Spleen (tissue), 11 donors: ENCODE measurements at regions not wholly inside any gene's neighbourhood (a gene's known extent, or its start where the extent isn't known, plus 50 kb on each side); places are given as distances from the start of the nearest gene placed in this dataset.

Experiments
- DNase-seq: peaks from one replicate; pipeline ENCODE4 v3.0.0-alpha.2; 2020
- H3K27ac ChIP-seq, 8 donors: fragments of 200-600 bp; sonication (generic) in 7 of 8; 1 replicate in 4 of 8; 2 replicates in 4 of 8; pipeline versions ENCODE4 v1.5.0 to v1.8.0; 2016 to 2021; ENCODE audit warnings: inconsistent platforms in 4 of 8, mild to moderate bottlenecking in 4 of 8, moderate library complexity in 1 of 8
- H3K27me3 ChIP-seq, 7 donors: fragments of 200-600 bp; sonication (generic) in 6 of 7; replicated peaks in 1 of 7; 1 replicate in 4 of 7; 2 replicates in 3 of 7; pipeline versions ENCODE4 v1.5.0 to v1.8.0; 2016 to 2021; ENCODE audit warnings: inconsistent platforms in 3 of 7, mild to moderate bottlenecking in 1 of 7
- H3K36me3 ChIP-seq, 6 donors: fragments of 200-600 bp; sonication (generic) in 5 of 6; 1 replicate in 4 of 6; 2 replicates in 2 of 6; pipeline versions ENCODE4 v1.5.0 to v1.8.0; 2016 to 2021; ENCODE audit warnings: inconsistent platforms in 2 of 6
- H3K4me1 ChIP-seq, 6 donors: fragments of 200-600 bp; sonication (generic) in 5 of 6; 1 replicate in 3 of 6; 2 replicates in 3 of 6; pipeline versions ENCODE4 v1.5.0 to v1.8.0; 2016 to 2021; ENCODE audit warnings: inconsistent platforms in 3 of 6
- H3K4me3 ChIP-seq, 8 donors: fragments of 200-600 bp; sonication (generic) in 7 of 8; 1 replicate in 4 of 8; 2 replicates in 4 of 8; pipeline versions ENCODE4 v1.5.0 to v1.8.0; 2016 to 2021; ENCODE audit warnings: inconsistent platforms in 4 of 8, mild to moderate bottlenecking in 4 of 8, moderate library complexity in 2 of 8
- H3K9me3 ChIP-seq, 8 donors: fragments of 200-600 bp; sonication (generic) in 7 of 8; 1 replicate in 4 of 8; 2 replicates in 4 of 8; pipeline versions ENCODE4 v1.5.0 to v1.8.0; 2016 to 2021; ENCODE audit warnings: inconsistent platforms in 4 of 8
- CTCF ChIP-seq, 11 experiments: fragments of 200-600 bp in 7 of 11; fragments of 450-650 bp in 4 of 11; sonication (generic) in 4 of 11; IDR thresholded peaks in 8 of 11; conservative IDR thresholded peaks in 3 of 11; 1 replicate in 7 of 11; 2 replicates in 4 of 11; pipeline versions ENCODE4 v1.4.0 to v1.8.0; 2016 to 2021; ENCODE audit warnings: antibody characterized with exemption in 11 of 11, inconsistent platforms in 4 of 11, mild to moderate bottlenecking in 1 of 11
- POLR2A ChIP-seq, 3 donors: fragments of 450-650 bp; IDR thresholded peaks; one replicate each; pipeline ENCODE4 v1.5.1; 2017; ENCODE audit warnings: antibody characterized with exemption in 3 of 3, mild to moderate bottlenecking in 1 of 3
- POLR2AphosphoS5 ChIP-seq, 3 donors: sonication (generic); formaldehyde crosslinking; IDR thresholded peaks; one replicate each; pipeline ENCODE4 v1.5.1; 2017; ENCODE audit warnings: antibody characterized with exemption in 3 of 3
- WGBS, 5 donors: extraction: QIAGEN DNeasy Blood & Tissue Kit in 3 of 5; methylation state at CpG; one replicate each; pipeline versions ENCODE4 v1.1.5 to v1.1.7; 2013 to 2018; 5-methylcytosine and 5-hydroxymethylcytosine counted together
- intact Hi-C: fragments of 100-400 bp; cut with DNase I; formaldehyde crosslinking; loops from one replicate; pipeline ENCODE4 v1.15.0; 2023; ENCODE audit warnings: low total_unique reads
- donor health status: healthy with polysubstance abuse.
- donor health status: DM: no; HTN: no; CAD: no; lungs with moderate emphysema.
- donor health status: DM: no; HTN: no; CAD: no.
- donor health status: Bipolar disorder and iron deficiency.
- donor health status: healthy.
- donor health status: DM: no; HTN: no; CAD: no.
- donor health status: DM: yes; HTN: yes; CAD: no.

GRCh38 chr13:106029676-106030290, 505.7 kb downstream of the EFNB2 start:
- DNase-seq = no peak
- 66 to 83% (median 73%) methylated on average over 7 of the region's 7 CpGs for WGBS, 5 donors

DNA sequence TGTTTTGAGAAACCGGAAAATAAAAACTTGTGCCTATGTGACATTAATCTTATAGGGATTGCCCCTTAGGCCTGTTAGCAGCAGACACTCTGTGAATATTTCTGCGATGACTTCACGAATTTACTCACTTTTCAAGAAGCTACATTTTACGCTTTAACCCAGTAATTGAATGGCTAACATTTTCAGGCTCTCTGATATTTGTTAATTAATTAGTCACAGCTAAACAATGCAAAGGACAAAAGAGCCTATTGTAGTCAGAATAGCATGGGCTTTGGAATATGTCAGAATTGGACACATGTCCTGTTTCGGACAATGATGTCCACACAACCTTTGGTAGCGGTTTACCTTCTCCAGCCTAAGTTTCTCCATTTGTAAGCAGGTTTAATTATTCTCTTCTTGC, 506.6 kb downstream of the EFNB2 start:
- 79 to 92% (median 92%) methylated on average over 6 of the region's 6 CpGs for WGBS, 5 donors
- H3K4me1 ChIP-seq = no peaks in the 10 kb centered on the region
- TF ChIP-seq CTCF (IDR thresholded peaks at IDR 0.05 in 8 of 11, conservative IDR thresholded peaks at IDR 0.05 in 3 of 11) (no peak), POLR2AphosphoS5 (IDR thresholded peaks at IDR 0.05) (no peak), POLR2A (IDR thresholded peaks at IDR 0.05) (no peak)

More at GRCh38 chr13:106029676-106030290, 505.7 kb downstream of the EFNB2 start:
- no peak overlapping the region for H3K27ac ChIP-seq
- TF ChIP-seq POLR2A (IDR thresholded peaks at IDR 0.05) (no peak), POLR2AphosphoS5 (IDR thresholded peaks at IDR 0.05) (no peak), CTCF (IDR thresholded peaks at IDR 0.05 in 8 of 11, conservative IDR thresholded peaks at IDR 0.05 in 3 of 11) (no peak)
- intact Hi-C loops = no loop called here
- H3K36me3 ChIP-seq = no peaks in the 10 kb centered on the region
- no peaks in the 10 kb centered on the region for H3K9me3 ChIP-seq
- H3K4me3 ChIP-seq = no peak overlapping the region
- H3K27me3 ChIP-seq = no peaks in the 10 kb centered on the region
- H3K4me1 ChIP-seq = no peaks in the 10 kb centered on the region

GRCh38 chr13:106011600-106011999, 523.9 kb downstream of the EFNB2 start:
- no peak overlapping the region for H3K4me3 ChIP-seq
- TF ChIP-seq POLR2AphosphoS5 (IDR thresholded peaks at IDR 0.05) (no peak), POLR2A (IDR thresholded peaks at IDR 0.05) (no peak), CTCF (IDR thresholded peaks at IDR 0.05 in 8 of 11, conservative IDR thresholded peaks at IDR 0.05 in 3 of 11) (no peak)
- no peak overlapping the region for H3K27ac ChIP-seq
- H3K9me3 ChIP-seq = peaks cover 0 to 7% (median 0%) of the 10 kb centered on the region in 8 donors
- no peak for DNase-seq
- H3K27me3 ChIP-seq = no peaks in the 10 kb centered on the region
- WGBS, 5 donors = 59 to 76% (median 72%) methylated on average over 2 of the region's 2 CpGs
- no peaks in the 10 kb centered on the region for H3K36me3 ChIP-seq
- H3K4me1 ChIP-seq = no peaks in the 10 kb centered on the region
- intact Hi-C loops = no loop called here

More for the DNA sequence above, 506.6 kb downstream of the EFNB2 start:
- H3K4me3 ChIP-seq = no peak overlapping the region
- intact Hi-C loops = no loop called here
- no peaks in the 10 kb centered on the region for H3K27me3 ChIP-seq
- H3K27ac ChIP-seq = no peak overlapping the region
- no peaks in the 10 kb centered on the region for H3K36me3 ChIP-seq
- no peak for DNase-seq
- peaks cover 0 to 2% (median 0%) of the 10 kb centered on the region in 8 donors for H3K9me3 ChIP-seq

GRCh38 chr13:106010836-106011235, 524.6 kb downstream of the EFNB2 start:
- WGBS, 5 donors = 33 to 95% (median 73%) methylated on average over 3 of the region's 3 CpGs
- Histone ChIP-seq H3K4me3 (no peak overlapping the region), H3K9me3 (peaks cover 0 to 4% (median 0%) of the 10 kb centered on the region in 8 donors), H3K27ac (no peak overlapping the region), H3K4me1 (no peaks in the 10 kb centered on the region), H3K36me3 (no peaks in the 10 kb centered on the region), H3K27me3 (no peaks in the 10 kb centered on the region)
- DNase-seq = no peak
- intact Hi-C loops = no loop called here
- TF ChIP-seq CTCF (IDR thresholded peaks at IDR 0.05 in 8 of 11, conservative IDR thresholded peaks at IDR 0.05 in 3 of 11) (no peak), POLR2A (IDR thresholded peaks at IDR 0.05) (no peak), POLR2AphosphoS5 (IDR thresholded peaks at IDR 0.05) (no peak)
